ENCODE measurements at regions not wholly inside any gene's neighbourhood (a gene's known extent, or its start where the extent isn't known, plus 50 kb on each side); places are given as distances from the start of the nearest gene placed in this dataset.

GRCh38 chr6:11442495-11442894, 95.1 kb upstream of the TMEM170B start:
- H3K27ac ChIP-seq: no peak overlapping the region
- no peaks in the 10 kb centered on the region for H3K36me3 ChIP-seq
- no peak for TF ChIP-seq POLR2AphosphoS5 (IDR thresholded peaks at IDR 0.05)
- no peak for TF ChIP-seq POLR2A (IDR thresholded peaks at IDR 0.05)
- no peak for TF ChIP-seq CTCF (IDR thresholded peaks at IDR 0.05)
- TF ChIP-seq EP300 (IDR thresholded peaks at IDR 0.05): no peak
- no peaks in the 10 kb centered on the region for H3K4me1 ChIP-seq
- no peaks in the 10 kb centered on the region for H3K27me3 ChIP-seq
- WGBS: 65% methylated on average over 2 of the region's 2 CpGs
- H3K9me3 ChIP-seq: no peaks in the 10 kb centered on the region
- H3K4me3 ChIP-seq: no peak overlapping the region
- no peak for DNase-seq (ENCODE audit: low spot score in 2 of 2)

- Histone ChIP-seq H3K4me1 (peaks cover 2% of the 10 kb centered on the region), H3K27ac (no peak overlapping the region), H3K36me3 (no peaks in the 10 kb centered on the region), H3K27me3 (no peaks in the 10 kb centered on the region), H3K4me3 (no peak overlapping the region), H3K9me3 (no peaks in the 10 kb centered on the region)
- no peak for TF ChIP-seq CTCF (IDR thresholded peaks at IDR 0.05)
- no peak for TF ChIP-seq POLR2AphosphoS5 (IDR thresholded peaks at IDR 0.05)
- no peak for TF ChIP-seq POLR2A (IDR thresholded peaks at IDR 0.05)
- DNase-seq (ENCODE audit: low spot score in 2 of 2): no peak
- WGBS: 82% methylated on average over 2 of the region's 2 CpGs
These were observed 97.7 kb upstream of the TMEM170B start for GRCh38 chr6:11439876-11440275.

GRCh38 chr6:11439017-11439420, 98.5 kb upstream of the TMEM170B start:
- no peak overlapping the region for H3K27ac ChIP-seq
- H3K36me3 ChIP-seq: no peaks in the 10 kb centered on the region
- H3K27me3 ChIP-seq: no peaks in the 10 kb centered on the region
- DNase-seq (ENCODE audit: low spot score in 2 of 2): no peak
- no peaks in the 10 kb centered on the region for H3K9me3 ChIP-seq
- WGBS: 52% methylated on average over 2 of the region's 2 CpGs
- H3K4me1 ChIP-seq: peaks cover 10% of the 10 kb centered on the region
- TF ChIP-seq CTCF (IDR thresholded peaks at IDR 0.05) (no peak), POLR2AphosphoS5 (IDR thresholded peaks at IDR 0.05) (no peak), EP300 (IDR thresholded peaks at IDR 0.05) (no peak), POLR2A (IDR thresholded peaks at IDR 0.05) (no peak)
- H3K4me3 ChIP-seq: no peak overlapping the region

- Histone ChIP-seq H3K4me1 (peaks cover 21% of the 10 kb centered on the region), H3K27me3 (no peaks in the 10 kb centered on the region), H3K27ac (no peak overlapping the region), H3K9me3 (no peaks in the 10 kb centered on the region), H3K36me3 (no peaks in the 10 kb centered on the region), H3K4me3 (no peak overlapping the region)
- TF ChIP-seq CTCF (IDR thresholded peaks at IDR 0.05) (no peak), EP300 (IDR thresholded peaks at IDR 0.05) (no peak), POLR2A (IDR thresholded peaks at IDR 0.05) (no peak), POLR2AphosphoS5 (IDR thresholded peaks at IDR 0.05) (no peak)
- 59% methylated on average over 6 of the region's 6 CpGs for WGBS
- no peak for DNase-seq (ENCODE audit: low spot score in 2 of 2)
These were observed 99.6 kb upstream of the TMEM170B start for GRCh38 chr6:11437824-11438459.

- Histone ChIP-seq H3K27me3 (no peaks in the 10 kb centered on the region), H3K4me3 (no peak overlapping the region), H3K4me1 (peaks cover 22% of the 10 kb centered on the region), H3K9me3 (no peaks in the 10 kb centered on the region), H3K27ac (no peak overlapping the region), H3K36me3 (no peaks in the 10 kb centered on the region)
- WGBS: 97% methylated on average over 6 of the region's 6 CpGs
- DNase-seq (ENCODE audit: low spot score in 2 of 2): no peak
- TF ChIP-seq CTCF (IDR thresholded peaks at IDR 0.05): no peak
- no peak for TF ChIP-seq POLR2A (IDR thresholded peaks at IDR 0.05)
- no peak for TF ChIP-seq EP300 (IDR thresholded peaks at IDR 0.05)
- no peak for TF ChIP-seq POLR2AphosphoS5 (IDR thresholded peaks at IDR 0.05)
These were observed 100.9 kb upstream of the TMEM170B start for GRCh38 chr6:11436508-11437096.
